ENCODE measurements at regions not wholly inside any gene's neighbourhood (a gene's known extent, or its start where the extent isn't known, plus 50 kb on each side); places are given as distances from the start of the nearest gene placed in this dataset.

- H3K4me3 Mint-ChIP-seq (ENCODE audit: low read depth), result no peak overlapping the region
- H3K27ac Mint-ChIP-seq, result no peak overlapping the region
- TF ChIP-seq, protein P1, sequence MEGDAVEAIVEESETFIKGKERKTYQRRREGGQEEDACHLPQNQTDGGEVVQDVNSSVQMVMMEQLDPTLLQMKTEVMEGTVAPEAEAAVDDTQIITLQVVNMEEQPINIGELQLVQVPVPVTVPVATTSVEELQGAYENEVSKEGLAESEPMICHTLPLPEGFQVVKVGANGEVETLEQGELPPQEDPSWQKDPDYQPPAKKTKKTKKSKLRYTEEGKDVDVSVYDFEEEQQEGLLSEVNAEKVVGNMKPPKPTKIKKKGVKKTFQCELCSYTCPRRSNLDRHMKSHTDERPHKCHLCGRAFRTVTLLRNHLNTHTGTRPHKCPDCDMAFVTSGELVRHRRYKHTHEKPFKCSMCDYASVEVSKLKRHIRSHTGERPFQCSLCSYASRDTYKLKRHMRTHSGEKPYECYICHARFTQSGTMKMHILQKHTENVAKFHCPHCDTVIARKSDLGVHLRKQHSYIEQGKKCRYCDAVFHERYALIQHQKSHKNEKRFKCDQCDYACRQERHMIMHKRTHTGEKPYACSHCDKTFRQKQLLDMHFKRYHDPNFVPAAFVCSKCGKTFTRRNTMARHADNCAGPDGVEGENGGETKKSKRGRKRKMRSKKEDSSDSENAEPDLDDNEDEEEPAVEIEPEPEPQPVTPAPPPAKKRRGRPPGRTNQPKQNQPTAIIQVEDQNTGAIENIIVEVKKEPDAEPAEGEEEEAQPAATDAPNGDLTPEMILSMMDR (IDR thresholded peaks at IDR 0.05; ENCODE audit: unreplicated experiment), result no peak
- peaks cover 12% of the 10 kb centered on the region for H3K27me3 Mint-ChIP-seq
- peaks cover 3% of the 10 kb centered on the region for H3K4me1 Mint-ChIP-seq (ENCODE audit: low read depth)
- no peaks in the 10 kb centered on the region for H3K9me3 Mint-ChIP-seq (ENCODE audit: low read depth)
- DNase-seq (ENCODE audit: low spot score, unreplicated experiment), result no peak
- no peaks in the 10 kb centered on the region for H3K36me3 Mint-ChIP-seq (ENCODE audit: insufficient read depth)
These were observed 182.5 kb upstream of the TENM4 start for GRCh38 chr11:79623375-79623774.

GRCh38 chr11:79617561-79617960 lies 176.7 kb upstream of the TENM4 start:
- TF ChIP-seq, protein P1 (IDR thresholded peaks at IDR 0.05; ENCODE audit: unreplicated experiment), result no peak
- no peak overlapping the region for H3K27ac Mint-ChIP-seq
- H3K4me3 Mint-ChIP-seq (ENCODE audit: low read depth), result no peak overlapping the region
- no peaks in the 10 kb centered on the region for H3K9me3 Mint-ChIP-seq (ENCODE audit: low read depth)
- H3K36me3 Mint-ChIP-seq (ENCODE audit: insufficient read depth), result no peaks in the 10 kb centered on the region
- peaks cover 27% of the 10 kb centered on the region for H3K27me3 Mint-ChIP-seq
- no peaks in the 10 kb centered on the region for H3K4me1 Mint-ChIP-seq (ENCODE audit: low read depth)
- no peak for DNase-seq (ENCODE audit: low spot score, unreplicated experiment)

GRCh38 chr11:79616392-79616851 lies 175.6 kb upstream of the TENM4 start:
- Mint-ChIP-seq H3K9me3 (ENCODE audit: low read depth) (no peaks in the 10 kb centered on the region), H3K4me3 (ENCODE audit: low read depth) (no peak overlapping the region), H3K27me3 (peaks cover 27% of the 10 kb centered on the region), H3K27ac (no peak overlapping the region), H3K4me1 (ENCODE audit: low read depth) (no peaks in the 10 kb centered on the region), H3K36me3 (ENCODE audit: insufficient read depth) (no peaks in the 10 kb centered on the region)
- TF ChIP-seq, protein P1 (IDR thresholded peaks at IDR 0.05; ENCODE audit: unreplicated experiment), result no peak
- no peak for DNase-seq (ENCODE audit: low spot score, unreplicated experiment)

DNA sequence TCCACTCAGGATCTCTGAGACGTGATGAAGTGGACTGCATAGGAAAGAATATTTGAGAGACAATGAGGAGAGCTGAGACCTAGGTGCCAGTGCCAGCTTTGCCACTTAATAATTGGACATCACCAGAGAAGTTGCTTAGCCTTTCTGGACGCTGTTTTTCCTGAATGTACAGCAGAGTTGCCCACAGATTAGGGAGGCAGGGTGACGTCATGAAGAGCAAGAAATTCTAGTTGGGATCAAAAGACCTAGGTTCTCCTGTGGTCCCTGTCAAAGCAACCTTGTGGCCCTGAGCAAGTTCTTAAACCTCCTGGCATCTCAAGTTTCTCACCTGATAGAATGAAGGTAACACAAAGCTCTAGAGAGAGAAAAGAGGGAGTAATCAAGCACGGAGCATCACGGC lies 174.6 kb upstream of the TENM4 start:
- DNase-seq (ENCODE audit: low spot score, unreplicated experiment), result no peak
- no peak overlapping the region for H3K27ac Mint-ChIP-seq
- peaks cover 27% of the 10 kb centered on the region for H3K27me3 Mint-ChIP-seq
- TF ChIP-seq, protein P1 (IDR thresholded peaks at IDR 0.05; ENCODE audit: unreplicated experiment), result no peak
- no peaks in the 10 kb centered on the region for H3K4me1 Mint-ChIP-seq (ENCODE audit: low read depth)
- H3K4me3 Mint-ChIP-seq (ENCODE audit: low read depth), result no peak overlapping the region
- no peaks in the 10 kb centered on the region for H3K36me3 Mint-ChIP-seq (ENCODE audit: insufficient read depth)
- no peaks in the 10 kb centered on the region for H3K9me3 Mint-ChIP-seq (ENCODE audit: low read depth)

- Mint-ChIP-seq H3K27ac (no peak overlapping the region), H3K4me3 (ENCODE audit: low read depth) (no peak overlapping the region), H3K9me3 (ENCODE audit: low read depth) (no peaks in the 10 kb centered on the region), H3K4me1 (ENCODE audit: low read depth) (no peaks in the 10 kb centered on the region), H3K27me3 (peaks cover 17% of the 10 kb centered on the region), H3K36me3 (ENCODE audit: insufficient read depth) (no peaks in the 10 kb centered on the region)
- DNase-seq (ENCODE audit: low spot score, unreplicated experiment), result no peak
- TF ChIP-seq, protein P1 (IDR thresholded peaks at IDR 0.05; ENCODE audit: unreplicated experiment), result peak; percentile 35
These were observed 169.8 kb upstream of the TENM4 start for GRCh38 chr11:79610678-79611077.

Measured in progenitor cell of endocrine pancreas (in vitro differentiated cells).